Liver (tissue), 8 donors: ENCODE measurements at regions not wholly inside any gene's neighbourhood (a gene's known extent, or its start where the extent isn't known, plus 50 kb on each side); places are given as distances from the start of the nearest gene placed in this dataset.

Experiments used
- DNase-seq: peaks from one replicate; pipeline ENCODE4 v3.0.0-alpha.2; 2017; ENCODE audit warnings: low spot score
- H3K27ac ChIP-seq, 2 donors: one replicate each; pipeline ENCODE4 v1.7.0; 2013; ENCODE audit warnings: inconsistent platforms in 2 of 2, low read length in 2 of 2, control low read depth in 1 of 2, low read depth in 1 of 2, mild to moderate bottlenecking in 1 of 2
- H3K27me3 ChIP-seq, 4 donors: one replicate each; pipeline versions ENCODE4 v1.6.1 to v1.7.0; 2013; ENCODE audit warnings: low read length in 3 of 4, inconsistent platforms in 1 of 4, mild to moderate bottlenecking in 1 of 4, moderate library complexity in 1 of 4; ENCODE audit not compliant: control insufficient read depth in 4 of 4, insufficient read depth in 4 of 4
- H3K36me3 ChIP-seq, 4 donors: one replicate each; pipeline versions ENCODE4 v1.6.1 to v1.7.0; 2013; ENCODE audit warnings: low read length in 3 of 4, mild to moderate bottlenecking in 3 of 4, low read depth in 1 of 4, moderate library complexity in 1 of 4; ENCODE audit not compliant: control insufficient read depth in 4 of 4, insufficient read depth in 3 of 4
- H3K4me1 ChIP-seq, 4 donors: one replicate each; pipeline versions ENCODE4 v1.6.1 to v1.7.0; 2013; ENCODE audit warnings: low read length in 3 of 4, mild to moderate bottlenecking in 3 of 4, moderate library complexity in 1 of 4; ENCODE audit not compliant: control insufficient read depth in 4 of 4, insufficient read depth in 4 of 4
- H3K4me3 ChIP-seq, 3 donors: one replicate each; pipeline versions ENCODE4 v1.6.1 to v1.7.0; 2013; ENCODE audit warnings: low read length in 3 of 3, control low read depth in 1 of 3, low read depth in 1 of 3, mild to moderate bottlenecking in 1 of 3
- H3K9ac ChIP-seq, 2 donors: one replicate each; pipeline ENCODE4 v1.7.0; 2013; ENCODE audit warnings: low read length in 2 of 2, mild to moderate bottlenecking in 2 of 2, moderate library complexity in 2 of 2, control low read depth in 1 of 2, low read depth in 1 of 2
- H3K9me3 ChIP-seq, 4 donors: one replicate each; pipeline versions ENCODE4 v1.6.1 to v1.7.0; 2013; ENCODE audit warnings: low read length in 3 of 4; ENCODE audit not compliant: control insufficient read depth in 4 of 4
- CTCF ChIP-seq: fragments of 150-350 bp; IDR thresholded peaks from 2 replicates; pipeline ENCODE4 v1.5.1; 2017; ENCODE audit warnings: improper control_type of control experiment, low read depth, low read length; ENCODE audit not compliant: missing input control
- EGR1 ChIP-seq, 2 donors: IDR thresholded peaks; 2 replicates each; pipeline ENCODE4 v1.6.1; 2016 to 2018; ENCODE audit warnings: antibody characterized with exemption in 2 of 2, low read depth in 2 of 2
- HNF4A ChIP-seq, 2 donors: conservative IDR thresholded peaks; 2 replicates each; pipeline ENCODE4 v1.6.1; 2016; ENCODE audit warnings: antibody characterized with exemption in 2 of 2, mild to moderate bottlenecking in 2 of 2
- HNF4G ChIP-seq: IDR thresholded peaks from 2 replicates; pipeline ENCODE4 v1.6.1; 2016; ENCODE audit warnings: antibody characterized with exemption
- JUND ChIP-seq, 2 donors: IDR thresholded peaks; 2 replicates each; pipeline ENCODE4 v1.6.1; 2016; ENCODE audit warnings: antibody characterized with exemption in 2 of 2
- NR2F2 ChIP-seq: IDR thresholded peaks from 2 replicates; pipeline ENCODE4 v1.6.1; 2016; ENCODE audit warnings: antibody characterized with exemption
- SP1 ChIP-seq: IDR thresholded peaks from 2 replicates; pipeline ENCODE4 v1.6.1; 2018; ENCODE audit warnings: antibody characterized with exemption, mild to moderate bottlenecking
- TAF1 ChIP-seq: conservative IDR thresholded peaks from 2 replicates; pipeline ENCODE4 v1.6.1; 2016; ENCODE audit warnings: antibody characterized with exemption, mild to moderate bottlenecking
- YY1 ChIP-seq: IDR thresholded peaks from 2 replicates; pipeline ENCODE4 v1.6.1; 2016; ENCODE audit warnings: antibody characterized with exemption, mild to moderate bottlenecking
- WGBS: extraction: QIAGEN DNeasy Blood & Tissue Kit; methylation state at CpG from one replicate; pipeline ENCODE4 v1.1.7; 2013; 5-methylcytosine and 5-hydroxymethylcytosine counted together
- TF ChIP-seq, protein P1 (sequence below): IDR thresholded peaks from 2 replicates; pipeline ENCODE4 v1.6.1; 2016; ENCODE audit warnings: antibody characterized with exemption
- TF ChIP-seq, protein P2 (sequence below): IDR thresholded peaks from 2 replicates; pipeline ENCODE4 v1.6.1; 2016; ENCODE audit warnings: antibody characterized with exemption, mild to moderate bottlenecking
- donor health status: healthy.
- donor health status: healthy.
- donor health status: healthy.
- donor health status: healthy.
- donor health status: healthy.

DNA sequence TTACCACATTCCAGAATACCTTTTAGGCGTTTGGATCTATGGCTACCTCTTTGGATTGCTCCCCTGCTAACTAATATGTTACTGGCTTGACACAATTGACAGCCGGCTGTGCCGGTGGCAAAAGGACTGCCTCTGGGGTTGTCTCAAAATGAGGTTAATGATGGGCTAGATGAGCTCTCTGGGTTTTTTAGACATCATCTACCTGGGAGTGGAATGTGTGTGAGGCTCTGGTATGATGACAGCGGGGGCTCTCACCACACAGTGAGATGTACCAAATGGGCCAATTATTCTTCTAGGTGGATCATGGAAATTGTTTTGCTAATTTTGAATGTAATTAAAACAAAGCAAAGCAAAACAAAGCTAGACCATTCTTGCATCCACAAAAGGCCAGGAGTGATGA is 391.1 kb upstream of the SPRED2 start:
- no peak overlapping the region for H3K27ac ChIP-seq
- H3K4me3 ChIP-seq: no peak overlapping the region
- 82% methylated on average over 4 of the region's 4 CpGs for WGBS
- H3K4me1 ChIP-seq: no peaks in the 10 kb centered on the region
- H3K27me3 ChIP-seq: no peaks in the 10 kb centered on the region
- TF ChIP-seq TAF1 (no peak), EGR1 (IDR thresholded peaks at IDR 0.05; ENCODE audit: low read depth in 2 of 2) (no peak), CTCF (no peak), SP1 (no peak), YY1 (no peak), HNF4G (no peak), NR2F2 (no peak), JUND (IDR thresholded peaks at IDR 0.05) (no peak), HNF4A (conservative IDR thresholded peaks at IDR 0.05) (no peak)
- TF ChIP-seq, protein P1, sequence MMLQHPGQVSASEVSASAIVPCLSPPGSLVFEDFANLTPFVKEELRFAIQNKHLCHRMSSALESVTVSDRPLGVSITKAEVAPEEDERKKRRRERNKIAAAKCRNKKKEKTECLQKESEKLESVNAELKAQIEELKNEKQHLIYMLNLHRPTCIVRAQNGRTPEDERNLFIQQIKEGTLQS: no peak
- H3K9me3 ChIP-seq: peaks cover 0 to 5% (median 2%) of the 10 kb centered on the region in 4 donors
- no peak overlapping the region for H3K9ac ChIP-seq
- no peak for DNase-seq
- H3K36me3 ChIP-seq: no peaks in the 10 kb centered on the region

DNA sequence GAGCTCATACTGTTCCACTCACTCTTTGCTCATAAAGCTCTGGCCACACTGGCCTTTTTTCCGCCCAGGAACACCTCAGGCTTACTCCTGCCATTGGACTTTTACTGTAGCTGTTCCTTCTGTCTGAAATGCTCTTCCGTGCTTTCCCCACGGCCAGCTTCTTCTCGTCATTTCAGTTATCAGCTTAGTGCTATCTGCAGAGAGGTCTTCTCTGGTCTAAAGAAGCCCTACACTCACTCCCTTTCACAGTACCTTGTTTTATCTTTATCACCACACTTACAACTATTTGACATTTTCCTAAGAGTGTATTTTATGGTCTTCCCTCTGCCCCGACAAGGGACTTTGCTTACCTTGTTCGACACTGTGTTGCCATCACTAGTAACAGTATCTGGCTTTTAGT is 388.1 kb upstream of the SPRED2 start:
- no peak overlapping the region for H3K27ac ChIP-seq
- WGBS: 78% methylated on average over 6 of the region's 6 CpGs
- H3K36me3 ChIP-seq: no peaks in the 10 kb centered on the region
- H3K9me3 ChIP-seq: peaks cover 0 to 5% (median 2%) of the 10 kb centered on the region in 4 donors
- H3K9ac ChIP-seq: no peak overlapping the region
- no peaks in the 10 kb centered on the region for H3K4me1 ChIP-seq
- H3K4me3 ChIP-seq: no peak overlapping the region
- DNase-seq: no peak
- TF ChIP-seq EGR1 (IDR thresholded peaks at IDR 0.05; ENCODE audit: low read depth in 2 of 2) (no peak), SP1 (no peak)
- no peaks in the 10 kb centered on the region for H3K27me3 ChIP-seq

GRCh38 chr2:65819963-65820362 is 387.6 kb upstream of the SPRED2 start:
- no peaks in the 10 kb centered on the region for H3K36me3 ChIP-seq
- TF ChIP-seq, protein P2, sequence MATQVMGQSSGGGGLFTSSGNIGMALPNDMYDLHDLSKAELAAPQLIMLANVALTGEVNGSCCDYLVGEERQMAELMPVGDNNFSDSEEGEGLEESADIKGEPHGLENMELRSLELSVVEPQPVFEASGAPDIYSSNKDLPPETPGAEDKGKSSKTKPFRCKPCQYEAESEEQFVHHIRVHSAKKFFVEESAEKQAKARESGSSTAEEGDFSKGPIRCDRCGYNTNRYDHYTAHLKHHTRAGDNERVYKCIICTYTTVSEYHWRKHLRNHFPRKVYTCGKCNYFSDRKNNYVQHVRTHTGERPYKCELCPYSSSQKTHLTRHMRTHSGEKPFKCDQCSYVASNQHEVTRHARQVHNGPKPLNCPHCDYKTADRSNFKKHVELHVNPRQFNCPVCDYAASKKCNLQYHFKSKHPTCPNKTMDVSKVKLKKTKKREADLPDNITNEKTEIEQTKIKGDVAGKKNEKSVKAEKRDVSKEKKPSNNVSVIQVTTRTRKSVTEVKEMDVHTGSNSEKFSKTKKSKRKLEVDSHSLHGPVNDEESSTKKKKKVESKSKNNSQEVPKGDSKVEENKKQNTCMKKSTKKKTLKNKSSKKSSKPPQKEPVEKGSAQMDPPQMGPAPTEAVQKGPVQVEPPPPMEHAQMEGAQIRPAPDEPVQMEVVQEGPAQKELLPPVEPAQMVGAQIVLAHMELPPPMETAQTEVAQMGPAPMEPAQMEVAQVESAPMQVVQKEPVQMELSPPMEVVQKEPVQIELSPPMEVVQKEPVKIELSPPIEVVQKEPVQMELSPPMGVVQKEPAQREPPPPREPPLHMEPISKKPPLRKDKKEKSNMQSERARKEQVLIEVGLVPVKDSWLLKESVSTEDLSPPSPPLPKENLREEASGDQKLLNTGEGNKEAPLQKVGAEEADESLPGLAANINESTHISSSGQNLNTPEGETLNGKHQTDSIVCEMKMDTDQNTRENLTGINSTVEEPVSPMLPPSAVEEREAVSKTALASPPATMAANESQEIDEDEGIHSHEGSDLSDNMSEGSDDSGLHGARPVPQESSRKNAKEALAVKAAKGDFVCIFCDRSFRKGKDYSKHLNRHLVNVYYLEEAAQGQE: no peak
- TF ChIP-seq HNF4G (no peak), TAF1 (no peak), SP1 (no peak)
- H3K4me3 ChIP-seq: no peak overlapping the region
- H3K9ac ChIP-seq: no peak overlapping the region
- H3K9me3 ChIP-seq: peaks cover 0 to 5% (median 2%) of the 10 kb centered on the region in 4 donors
- H3K4me1 ChIP-seq: no peaks in the 10 kb centered on the region
- WGBS: 85% methylated on average over 1 of the region's 1 CpG
- DNase-seq: no peak
- H3K27me3 ChIP-seq: no peaks in the 10 kb centered on the region
- H3K27ac ChIP-seq: no peak overlapping the region
